ENCODE measurements at regions not wholly inside any gene's neighbourhood (a gene's known extent, or its start where the extent isn't known, plus 50 kb on each side); places are given as distances from the start of the nearest gene placed in this dataset.
"Not testable (repeated sequence)": the region's sequence is repeated elsewhere in the genome, so short reads cannot be mapped to it uniquely, and the experiment has no call there.

DNA sequence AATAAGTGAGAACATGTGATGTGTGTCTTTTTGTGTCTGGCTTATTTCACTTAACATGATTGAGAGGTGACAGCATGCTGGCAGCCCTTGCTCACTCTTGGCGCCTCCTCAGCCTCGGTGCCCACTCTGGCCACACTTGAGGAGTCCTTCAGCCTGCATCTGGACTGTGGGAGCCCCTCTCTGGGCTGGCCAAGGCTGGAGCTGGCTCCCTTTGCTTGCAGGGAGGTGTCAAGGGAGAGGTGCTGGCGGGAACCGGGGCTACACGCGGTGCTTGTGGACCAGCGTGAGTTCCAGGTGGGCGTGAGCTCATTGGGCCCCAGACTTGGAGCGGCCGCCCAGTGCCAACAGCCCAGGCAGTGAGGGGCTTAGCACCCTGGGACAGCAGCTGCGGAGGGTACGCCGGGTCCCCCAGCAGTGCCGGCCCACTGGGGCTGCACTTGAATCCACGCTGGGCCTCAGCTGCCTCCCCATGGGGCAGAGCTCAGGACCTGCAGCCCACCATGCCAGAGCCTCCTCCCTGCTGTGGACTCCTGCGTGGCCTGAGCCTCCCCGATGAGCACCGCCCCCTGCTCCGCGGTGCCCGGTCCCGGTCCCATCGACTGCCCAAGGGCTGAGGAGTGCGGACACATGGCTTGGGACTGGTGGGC, 658.6 kb downstream of the GRXCR1 start:
- intact Hi-C loops (cut with micrococcal nuclease), result no loop called here
- DNase-seq, result no peak
- no peak for ATAC-seq

DNA sequence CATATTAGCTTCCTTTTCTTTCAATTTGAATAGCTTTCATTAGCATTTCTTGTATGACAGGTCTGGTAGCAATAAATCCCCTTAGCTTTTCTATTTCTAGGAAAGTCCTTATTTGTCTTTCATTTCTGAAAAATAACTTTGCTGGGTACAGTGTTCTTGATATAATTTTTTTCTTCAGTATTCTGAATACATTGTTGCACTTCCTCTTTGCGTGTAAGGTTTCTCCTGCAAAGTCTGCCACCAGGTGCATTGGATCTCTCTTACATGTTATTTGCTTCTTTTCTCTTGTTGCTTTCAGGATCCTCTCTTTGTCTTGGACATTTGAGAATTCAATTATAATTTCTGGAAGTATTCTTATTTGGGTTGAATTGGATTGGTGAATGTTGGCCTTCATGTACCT, 663.7 kb downstream of the GRXCR1 start:
- DNase-seq, result no peak
- intact Hi-C loops (cut with micrococcal nuclease), result no loop called here

DNA sequence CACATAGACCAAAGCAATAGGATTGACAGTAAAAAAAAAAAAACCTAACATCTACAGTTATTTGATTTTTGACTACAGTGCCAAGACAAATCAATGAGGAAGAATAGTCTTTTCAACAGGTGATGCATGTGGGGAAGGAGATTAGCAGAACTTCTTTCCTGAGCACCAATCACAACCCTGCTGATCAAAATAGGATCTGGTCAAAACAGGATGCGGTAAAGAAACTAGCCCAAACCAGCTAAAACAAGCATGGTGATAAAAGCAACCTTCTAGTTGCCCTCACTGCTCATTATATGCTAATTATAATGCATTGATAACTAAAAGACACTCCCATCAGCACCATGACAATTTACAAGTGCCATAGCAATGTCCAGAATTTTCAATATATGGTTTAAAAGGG, 667.5 kb downstream of the GRXCR1 start:
- intact Hi-C loops (cut with micrococcal nuclease), result no loop called here
- no peak for ATAC-seq
- DNase-seq, result no peak

More for the DNA sequence above, 663.7 kb downstream of the GRXCR1 start:
- no peak for ATAC-seq

DNA sequence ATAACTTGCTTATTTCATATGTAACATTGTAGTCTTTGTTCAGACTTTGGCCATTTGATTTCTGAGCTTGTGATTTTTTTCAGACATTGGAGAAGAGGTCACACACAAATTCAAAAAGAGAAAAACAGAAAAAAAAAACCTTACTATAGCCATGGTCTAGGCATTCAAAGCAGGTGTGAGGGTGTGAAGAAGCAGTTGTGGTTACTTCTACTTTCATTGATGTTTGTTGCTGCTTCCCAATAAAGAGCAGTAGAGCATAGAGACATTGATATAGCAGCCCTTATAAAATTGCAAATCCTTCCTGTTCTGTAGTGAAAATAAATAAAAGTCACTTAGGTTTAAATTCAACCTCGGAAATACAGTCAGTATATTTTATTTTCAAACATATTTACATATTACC, 671.6 kb downstream of the GRXCR1 start:
- no peak for ATAC-seq
- no peak for DNase-seq
- intact Hi-C loops (cut with micrococcal nuclease), result no loop called here

DNA sequence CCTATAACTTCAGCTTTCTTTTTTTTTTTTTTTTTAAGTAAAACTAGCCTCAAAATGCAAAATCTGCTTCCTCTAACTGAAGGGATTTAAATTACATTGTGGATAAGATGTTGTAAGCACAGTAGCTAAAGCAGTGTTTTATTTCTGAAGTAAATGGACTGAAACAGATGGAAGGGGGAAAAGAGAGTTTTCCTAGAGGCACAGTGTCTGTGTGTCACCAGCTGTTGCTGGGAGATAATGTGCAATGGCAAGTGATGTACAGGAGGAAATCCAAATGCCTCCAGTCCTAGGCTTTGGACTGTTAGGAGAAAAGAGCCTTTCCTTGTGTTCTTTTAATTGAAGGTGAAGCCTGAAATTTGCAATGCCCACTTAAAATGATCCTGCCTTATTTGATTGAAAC, 672.1 kb downstream of the GRXCR1 start:
- intact Hi-C loops (cut with micrococcal nuclease), result no loop called here
- ATAC-seq (no peak), DNase-seq (no peak)

DNA sequence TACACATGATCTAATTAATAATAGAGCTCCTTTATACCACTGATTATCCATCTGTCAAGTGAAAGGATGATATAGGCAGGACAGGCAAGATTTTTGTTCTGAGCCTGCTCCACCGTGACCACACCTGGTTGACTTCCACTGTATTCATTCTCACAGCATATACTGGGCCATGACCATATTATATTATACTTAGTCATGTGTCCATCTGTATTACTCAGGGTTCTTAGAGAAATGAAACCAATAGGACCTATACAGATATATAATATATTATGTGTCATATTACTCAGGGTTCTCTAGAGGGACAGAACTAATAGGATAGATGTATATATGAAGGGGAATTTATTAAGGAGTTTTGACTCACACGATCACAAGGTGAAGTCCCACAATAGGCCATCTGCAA, 675.1 kb downstream of the GRXCR1 start:
- DNase-seq, result no peak
- ATAC-seq, result no peak
- intact Hi-C loops (cut with micrococcal nuclease), result no loop called here

DNA sequence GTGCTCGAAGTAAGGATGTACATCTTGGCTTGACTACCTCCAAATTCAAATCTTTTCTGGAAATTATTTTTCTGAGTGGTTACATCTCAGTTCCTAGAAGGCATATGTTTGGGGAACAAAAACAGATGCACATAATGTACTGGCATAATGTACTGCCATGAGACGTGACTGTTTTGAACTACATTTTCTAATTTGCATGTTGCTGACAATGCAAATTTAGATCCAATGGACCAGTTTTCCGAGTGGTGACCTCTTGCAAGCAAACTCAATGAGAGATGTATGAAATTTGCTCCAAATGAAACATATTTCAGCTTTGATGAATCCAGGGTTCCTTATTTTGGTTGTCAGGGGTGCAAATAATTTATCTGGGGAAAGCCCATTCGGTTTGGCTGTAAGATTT, 694.3 kb downstream of the GRXCR1 start:
- intact Hi-C loops (cut with micrococcal nuclease), result no loop called here
- ATAC-seq (no peak), DNase-seq (no peak)

DNA sequence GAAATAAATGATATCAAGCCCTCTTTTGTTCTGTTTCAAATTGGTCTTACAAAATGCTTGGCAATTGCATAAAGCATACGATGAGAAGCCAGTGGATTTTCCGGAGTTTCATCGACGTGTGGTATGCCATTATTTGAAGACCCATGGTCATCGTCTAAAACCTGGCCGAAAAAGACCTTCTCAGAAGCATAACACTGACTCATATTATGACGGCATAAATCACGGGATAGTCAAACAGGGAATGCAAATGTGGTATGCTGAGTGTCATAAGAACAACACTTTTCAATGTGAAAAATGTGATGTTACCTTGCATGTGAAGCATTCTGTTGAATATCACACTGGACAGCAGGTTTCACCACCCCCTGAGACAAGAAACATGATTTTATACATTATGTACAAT, 695.2 kb downstream of the GRXCR1 start:
- DNase-seq (no peak), ATAC-seq (no peak)
- intact Hi-C loops (cut with micrococcal nuclease), result no loop called here

DNA sequence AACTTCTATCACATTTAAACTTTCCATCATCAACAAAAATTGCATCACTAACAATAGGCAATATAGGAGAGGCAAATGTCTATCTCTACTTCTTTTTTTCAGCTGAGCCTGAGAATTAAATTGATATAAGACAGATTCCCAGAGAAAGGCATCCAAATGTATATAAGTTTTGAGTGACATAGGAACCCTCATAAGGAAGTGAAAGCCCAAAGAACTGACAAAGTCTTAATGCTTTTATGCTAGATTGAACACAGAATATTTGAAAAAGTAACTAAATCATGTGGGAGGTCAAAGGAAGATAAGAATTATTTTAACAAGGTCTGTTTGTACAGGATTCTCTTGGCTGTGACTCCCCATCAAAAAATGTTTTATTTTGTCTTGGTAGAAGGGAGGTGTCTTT, 714.9 kb downstream of the GRXCR1 start:
- ATAC-seq (no peak), DNase-seq (no peak)
- intact Hi-C loops (cut with micrococcal nuclease), result no loop called here

DNA sequence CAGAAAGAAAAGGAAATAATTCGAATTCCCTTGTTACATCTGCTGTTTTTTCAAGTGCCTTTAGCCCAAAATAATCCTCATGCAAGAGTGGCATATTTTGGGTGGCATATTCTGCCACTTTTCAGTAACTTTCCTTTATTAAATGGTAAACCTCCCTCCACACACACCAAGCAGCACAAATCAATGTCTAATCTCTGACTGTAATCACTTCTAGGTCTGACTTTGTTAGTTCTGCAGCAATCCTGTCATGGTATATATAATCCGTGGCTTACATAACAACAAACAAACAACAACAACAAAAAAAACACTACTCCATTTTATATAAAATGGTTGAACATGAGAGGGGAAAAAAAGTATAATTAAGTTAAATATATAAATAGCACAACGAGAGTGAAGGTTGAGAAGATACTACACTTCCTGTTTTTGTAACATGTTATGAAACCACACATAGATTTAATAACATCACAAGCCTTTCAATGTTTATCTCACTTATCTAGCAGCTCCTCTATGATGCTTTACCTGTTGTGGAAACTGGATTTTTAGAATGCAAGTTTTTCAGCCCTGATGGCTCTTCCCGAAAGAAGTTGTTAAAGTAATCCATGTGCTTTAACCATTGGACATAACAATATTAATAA, 715.4 kb downstream of the GRXCR1 start:
- intact Hi-C loops (cut with micrococcal nuclease), result no loop called here
- DNase-seq (no peak), ATAC-seq (no peak)

DNA sequence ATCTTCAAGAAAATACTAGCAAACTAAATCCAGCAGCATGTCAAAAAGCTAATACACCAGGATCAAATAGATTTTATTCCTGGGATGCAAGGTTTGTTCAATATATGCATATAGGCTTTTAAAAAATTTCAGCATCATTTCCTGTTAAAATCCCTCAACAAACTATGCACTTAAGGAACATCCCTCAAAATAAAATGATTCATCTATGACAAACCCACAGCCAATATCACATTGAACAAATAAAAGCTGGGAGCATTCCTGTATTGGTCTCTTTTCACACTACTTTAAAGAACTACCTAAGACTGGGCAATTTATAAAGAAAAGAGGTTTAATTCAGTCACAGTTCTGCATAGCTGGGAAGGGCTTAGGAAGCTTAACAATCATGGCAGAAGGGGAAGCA, 726.7 kb downstream of the GRXCR1 start:
- ATAC-seq (no peak), DNase-seq (no peak)
- intact Hi-C loops (cut with micrococcal nuclease), result no loop called here

DNA sequence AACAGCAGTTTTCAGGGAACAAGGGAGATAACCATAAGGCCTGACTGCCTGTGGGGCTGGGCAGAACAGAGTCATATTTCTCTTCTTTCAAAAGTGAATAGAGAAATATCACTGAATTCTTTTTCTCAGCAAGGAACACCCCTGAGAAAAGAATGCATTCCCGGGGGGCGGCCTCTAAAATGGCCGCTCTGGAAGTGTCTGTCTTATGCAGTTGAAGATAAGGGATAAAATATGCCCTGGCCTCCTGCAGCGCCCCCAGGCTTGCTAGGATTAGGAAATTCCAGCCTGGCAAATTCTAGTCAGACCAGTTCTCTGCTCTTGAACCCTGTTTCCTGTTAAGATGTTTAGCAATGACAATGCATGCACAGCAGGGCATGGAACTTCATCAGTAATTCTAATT, 745.4 kb downstream of the GRXCR1 start:
- ATAC-seq; intact Hi-C loops (cut with micrococcal nuclease); DNase-seq: not testable (repeated sequence)

DNA sequence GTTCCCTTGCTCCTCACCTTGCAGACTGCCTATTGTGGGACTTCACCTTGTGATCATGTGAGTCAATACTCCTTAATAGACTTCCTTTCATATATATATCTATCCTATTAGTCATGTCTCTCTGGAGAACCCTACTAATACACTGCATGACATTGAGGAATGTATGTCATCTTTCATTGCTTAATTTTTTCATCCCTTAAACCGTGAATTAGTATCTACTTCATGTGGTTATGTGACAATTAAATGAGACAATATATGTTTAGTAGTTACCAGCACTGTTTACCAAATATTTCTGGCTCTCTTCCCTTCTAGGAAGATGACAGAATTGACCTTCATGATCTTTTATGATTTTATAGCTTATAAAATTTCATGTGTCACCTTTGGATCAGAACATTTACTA, 759.5 kb downstream of the GRXCR1 start:
- DNase-seq (no peak), ATAC-seq (no peak)
- intact Hi-C loops (cut with micrococcal nuclease), result no loop called here

DNA sequence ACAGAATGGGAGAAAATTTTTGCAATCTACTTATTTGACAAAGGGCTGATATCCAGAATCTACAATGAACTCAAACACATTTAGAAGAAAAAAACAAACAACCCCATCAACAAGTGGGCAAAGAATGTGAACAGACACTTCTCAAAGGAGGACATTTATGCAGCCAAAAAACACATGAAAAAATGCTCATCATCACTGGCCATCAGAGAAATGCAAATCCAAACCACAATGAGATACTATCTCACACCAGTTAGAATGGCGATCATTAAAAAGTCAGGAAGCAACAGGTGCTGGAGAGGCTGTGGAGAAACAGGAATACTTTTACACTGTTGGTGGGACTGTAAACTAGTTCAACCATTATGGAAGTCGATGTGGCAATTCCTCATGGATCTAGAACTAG, 767.0 kb downstream of the GRXCR1 start:
- intact Hi-C loops (cut with micrococcal nuclease); DNase-seq; ATAC-seq: not testable (repeated sequence)

DNA sequence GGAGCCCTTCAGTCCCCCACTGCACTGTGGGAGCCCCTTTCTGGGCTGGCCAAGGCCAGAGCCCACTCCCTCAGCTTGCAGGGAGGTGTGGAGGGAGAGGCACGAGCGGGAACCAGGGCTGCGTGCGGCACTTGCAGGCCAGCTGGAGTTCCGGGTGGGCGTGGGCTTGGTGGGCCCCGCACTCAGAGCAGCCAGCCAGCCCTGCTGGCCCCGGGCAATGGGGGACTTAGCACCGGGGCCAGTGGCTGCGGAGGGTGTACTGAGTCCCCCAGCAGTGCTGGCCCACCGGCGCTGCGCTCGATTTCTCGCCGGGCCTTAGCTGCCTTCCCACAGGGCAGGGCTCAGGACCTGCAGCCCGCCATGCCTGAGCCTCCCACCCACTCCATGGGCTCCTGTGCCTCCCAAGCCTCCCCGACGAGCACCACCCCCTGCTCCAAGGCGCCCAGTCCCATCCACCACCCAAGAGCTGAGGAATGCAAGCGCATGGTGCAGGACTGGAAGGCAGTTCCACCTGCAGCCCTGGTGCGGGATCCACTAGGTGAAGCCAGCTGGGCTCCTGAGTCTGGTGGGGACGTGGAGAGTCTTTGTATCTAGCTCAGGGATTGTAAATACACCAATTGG, 776.2 kb downstream of the KCTD8 start:
- DNase-seq; intact Hi-C loops (cut with micrococcal nuclease): not testable (repeated sequence)

DNA sequence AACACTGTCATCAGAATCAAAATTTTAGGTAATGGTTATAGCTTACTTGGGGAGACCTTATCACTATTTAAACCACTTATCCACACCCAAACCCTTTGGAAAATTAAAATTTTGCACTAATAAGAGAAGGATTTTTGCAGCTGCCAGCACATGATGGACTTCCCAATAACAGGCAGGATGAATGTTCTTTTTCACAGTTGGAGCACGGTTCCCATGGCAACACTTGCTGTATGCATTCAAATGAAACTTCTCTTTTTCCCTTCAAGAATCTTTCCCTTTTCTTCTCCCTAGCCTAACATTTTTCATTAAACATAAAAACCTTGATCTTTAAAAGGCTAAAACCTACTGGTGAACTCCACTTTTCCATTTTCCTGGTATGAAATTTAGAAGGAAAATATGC, 768.2 kb downstream of the KCTD8 start:
- DNase-seq (no peak), ATAC-seq (no peak)
- intact Hi-C loops (cut with micrococcal nuclease), result no loop called here

More for the DNA sequence above, 776.2 kb downstream of the KCTD8 start:
- ATAC-seq, result not testable (repeated sequence)

DNA sequence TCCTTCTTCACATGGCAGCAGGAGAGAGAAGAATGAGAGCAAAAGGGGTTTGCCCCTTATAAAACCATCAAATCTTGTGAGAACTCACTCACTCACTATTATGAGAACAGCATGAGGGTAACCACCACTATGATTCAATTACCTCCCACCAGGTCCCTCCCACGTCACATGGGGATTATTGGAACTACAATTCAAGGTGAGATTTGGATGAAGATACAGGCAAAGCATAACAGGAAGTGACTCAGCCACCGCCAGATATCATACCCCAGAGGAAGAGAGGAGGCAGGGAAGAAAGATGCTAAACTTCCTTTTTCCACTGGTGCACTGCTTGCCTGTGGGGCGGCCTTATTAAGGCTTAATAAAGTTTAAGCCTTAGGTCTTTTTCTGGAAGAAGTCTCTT, 766.1 kb downstream of the KCTD8 start:
- DNase-seq, result no peak
- intact Hi-C loops (cut with micrococcal nuclease), result no loop called here
- no peak for ATAC-seq

DNA sequence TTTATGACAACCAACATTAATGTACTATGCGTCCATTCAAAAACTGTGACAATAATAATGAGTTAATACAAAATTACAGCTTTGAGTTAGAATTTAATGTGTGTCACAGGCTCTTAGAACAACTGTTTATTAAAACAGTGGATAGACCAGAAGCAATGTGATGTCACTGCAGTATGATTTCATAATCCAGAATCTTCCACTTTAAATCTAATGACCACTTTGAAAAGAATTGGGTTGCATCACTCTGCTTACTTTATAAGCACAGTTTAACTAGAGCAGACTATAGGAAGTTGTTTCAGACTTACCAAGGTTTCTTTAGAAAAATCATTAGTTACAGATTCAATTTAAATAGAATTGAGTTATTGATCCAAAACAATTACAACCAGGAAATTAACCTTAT, 758.5 kb downstream of the KCTD8 start:
- intact Hi-C loops (cut with micrococcal nuclease), result no loop called here
- no peak for DNase-seq
- no peak for ATAC-seq

DNA sequence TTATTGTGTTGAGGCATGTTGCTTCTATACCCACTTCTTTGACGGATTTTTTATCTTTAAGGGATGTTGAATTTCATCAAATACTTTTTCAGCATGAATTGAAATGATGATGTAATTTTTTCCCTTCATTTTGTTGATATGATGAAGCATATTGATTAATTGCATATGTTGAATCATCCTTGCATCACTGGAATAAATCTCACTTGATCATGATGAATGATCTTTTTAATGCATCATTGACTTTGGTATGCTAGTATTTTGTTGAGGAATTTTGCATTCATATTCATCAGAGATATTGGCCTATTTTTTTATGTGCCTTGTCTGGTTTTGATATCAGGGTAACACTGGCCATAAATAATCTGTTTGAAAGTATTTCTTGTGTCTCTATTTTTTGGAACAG, 754.7 kb downstream of the KCTD8 start:
- intact Hi-C loops (cut with micrococcal nuclease), result no loop called here

DNA sequence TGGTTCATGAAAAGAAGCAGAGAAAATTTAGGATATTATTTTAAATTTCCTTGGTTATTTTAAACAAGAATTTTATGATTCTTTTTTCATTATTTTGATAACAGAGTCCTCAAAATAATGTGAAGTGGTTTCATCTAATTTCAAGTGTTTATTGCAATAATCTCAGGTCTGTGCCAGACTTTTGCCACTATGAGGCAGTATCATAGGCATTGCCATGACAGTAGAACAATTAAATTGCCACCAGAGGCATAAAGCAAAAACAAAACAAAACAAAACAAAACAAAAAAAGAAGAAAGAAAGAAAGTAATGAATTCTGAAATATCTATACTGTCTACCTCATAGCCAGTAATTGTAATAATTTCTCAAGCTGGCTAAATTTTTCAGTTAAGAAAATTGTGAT, 739.2 kb downstream of the KCTD8 start:
- DNase-seq, result no peak

More for the DNA sequence above, 754.7 kb downstream of the KCTD8 start:
- ATAC-seq (no peak), DNase-seq (no peak)

More for the DNA sequence above, 739.2 kb downstream of the KCTD8 start:
- intact Hi-C loops (cut with micrococcal nuclease), result no loop called here
- no peak for ATAC-seq

All from left ventricle myocardium superior (tissue), 1 donor.